Ishikawa (cell line): ENCODE measurements at regions not wholly inside any gene's neighbourhood (a gene's known extent, or its start where the extent isn't known, plus 50 kb on each side); places are given as distances from the start of the nearest gene placed in this dataset.

Source experiments
- CEBPB ChIP-seq: IDR thresholded peaks from 2 replicates; pipeline ENCODE4 v1.6.1; 2012
- CREB1 ChIP-seq: IDR thresholded peaks from 2 replicates; pipeline ENCODE4 v1.6.1; 2012; ENCODE audit warnings: low read depth
- EGR1 ChIP-seq: IDR thresholded peaks from 2 replicates; pipeline ENCODE4 v1.6.1; 2012
- EP300 ChIP-seq: IDR thresholded peaks from 2 replicates; pipeline ENCODE4 v1.6.1; 2012; ENCODE audit warnings: borderline replicate concordance
- FOXM1 ChIP-seq: IDR thresholded peaks from 2 replicates; pipeline ENCODE4 v1.6.1; 2012; ENCODE audit warnings: low read depth, borderline replicate concordance
- MAX ChIP-seq: IDR thresholded peaks from 2 replicates; pipeline ENCODE4 v1.6.1; 2012
- NFIC ChIP-seq: IDR thresholded peaks from 2 replicates; pipeline ENCODE4 v1.6.1; 2012
- RAD21 ChIP-seq: IDR thresholded peaks from 2 replicates; pipeline ENCODE4 v1.6.1; 2012; ENCODE audit warnings: low read depth
- REST ChIP-seq: IDR thresholded peaks from 2 replicates; pipeline ENCODE4 v1.6.1; 2012; ENCODE audit warnings: low read depth, mild to moderate bottlenecking
- TAF1 ChIP-seq: IDR thresholded peaks from 2 replicates; pipeline ENCODE4 v1.6.1; 2012; ENCODE audit warnings: low read depth, mild to moderate bottlenecking
- TCF12 ChIP-seq: IDR thresholded peaks from 2 replicates; pipeline ENCODE4 v1.6.1; 2012; ENCODE audit warnings: low read depth
- TEAD4 ChIP-seq: IDR thresholded peaks from 2 replicates; pipeline ENCODE4 v1.6.1; 2012
- USF1 ChIP-seq: IDR thresholded peaks from 2 replicates; pipeline ENCODE4 v1.6.1; 2012
- YY1 ChIP-seq: IDR thresholded peaks from 2 replicates; pipeline ENCODE4 v1.6.1; 2012; ENCODE audit warnings: low read depth
- ZBTB7A ChIP-seq: IDR thresholded peaks from 2 replicates; pipeline ENCODE4 v1.6.1; 2012; ENCODE audit warnings: low read depth

- TF ChIP-seq REST (no peak), CEBPB (no peak), MAX (no peak), TCF12 (no peak), TAF1 (no peak), FOXM1 (no peak), CREB1 (no peak), NFIC (no peak), ZBTB7A (no peak), USF1 (no peak), TEAD4 (no peak), YY1 (no peak), EP300 (no peak), EGR1 (no peak), RAD21 (no peak)
Measured at GRCh38 chr2:129707800-129708199, 271.7 kb upstream of the RAB6C start.

- TF ChIP-seq EGR1 (no peak), RAD21 (peak; percentile 21; the same call in 1 of the 2 replicates)
Measured at GRCh38 chr2:129708221-129708967, 271.1 kb upstream of the RAB6C start.

GRCh38 chr2:129709001-129709955, 270.2 kb upstream of the RAB6C start:
- TF ChIP-seq ZBTB7A (no peak), NFIC (no peak), REST (no peak), CEBPB (no peak), CREB1 (no peak), FOXM1 (no peak), TAF1 (no peak), YY1 (no peak), EP300 (no peak), RAD21 (no peak), USF1 (no peak), TEAD4 (no peak)

- TF ChIP-seq TCF12: no peak
- no peak for TF ChIP-seq CREB1
- TF ChIP-seq ZBTB7A: no peak
- no peak for TF ChIP-seq TAF1
- TF ChIP-seq FOXM1: no peak
- TF ChIP-seq RAD21: no peak
- TF ChIP-seq MAX: peak; percentile 58
- TF ChIP-seq EGR1: no peak
- TF ChIP-seq TEAD4: no peak
- peak; percentile 81 for TF ChIP-seq USF1
- TF ChIP-seq REST: no peak
- TF ChIP-seq EP300: no peak
Measured at GRCh38 chr2:129709956-129710598, 269.4 kb upstream of the RAB6C start.
